Thyroid gland (tissue), 4 donors: ENCODE measurements at regions not wholly inside any gene's neighbourhood (a gene's known extent, or its start where the extent isn't known, plus 50 kb on each side); places are given as distances from the start of the nearest gene placed in this dataset.

ENCODE experiments used
- CTCF ChIP-seq, 6 experiments: fragments of 200-600 bp in 3 of 6; fragments of 450-650 bp in 3 of 6; sonication (generic) in 3 of 6; IDR thresholded peaks; one replicate each; pipeline ENCODE4 v1.5.1; 2016 to 2019; ENCODE audit warnings: antibody characterized with exemption in 6 of 6, mild to moderate bottlenecking in 2 of 6, inconsistent platforms in 1 of 6, moderate library complexity in 1 of 6
- POLR2A ChIP-seq, 2 donors: fragments of 450-650 bp; IDR thresholded peaks; one replicate each; pipeline ENCODE4 v1.6.1; 2017; ENCODE audit warnings: antibody characterized with exemption in 2 of 2, mild to moderate bottlenecking in 2 of 2, moderate library complexity in 1 of 2

GRCh38 chr2:33804155-33804554 lies 205.1 kb upstream of the FAM98A start:
- TF ChIP-seq CTCF (IDR thresholded peaks at IDR 0.05) (no peak), POLR2A (IDR thresholded peaks at IDR 0.05) (no peak)
